Globus pallidus (tissue), 1 donor: ENCODE measurements at regions not wholly inside any gene's neighbourhood (a gene's known extent, or its start where the extent isn't known, plus 50 kb on each side); places are given as distances from the start of the nearest gene placed in this dataset.
"Not testable (repeated sequence)": the region's sequence is repeated elsewhere in the genome, so short reads cannot be mapped to it uniquely, and the experiment has no call there.

Experiments used
- DNase-seq: peaks from one replicate; pipeline ENCODE4 v3.0.0-alpha.2; 2015; ENCODE audit warnings: low spot score

GRCh38 chr17:73895157-73895556 lies 250.9 kb upstream of the SDK2 start:
- DNase-seq = no peak

- DNase-seq = no peak
Measured at GRCh38 chr17:73896966-73897365, 252.7 kb upstream of the SDK2 start.

- no peak for DNase-seq
Measured at GRCh38 chr17:73899839-73900238, 255.6 kb upstream of the SDK2 start.

- DNase-seq = no peak
Measured at GRCh38 chr17:73900516-73900915, 256.3 kb upstream of the SDK2 start.

- no peak for DNase-seq
Measured at GRCh38 chr17:73901249-73901648, 257.0 kb upstream of the SDK2 start.

GRCh38 chr17:73901661-73902415 lies 257.6 kb upstream of the SDK2 start:
- DNase-seq = no peak

- DNase-seq = no peak
Measured at GRCh38 chr17:73902416-73903181, 258.4 kb upstream of the SDK2 start.

GRCh38 chr17:73906896-73907870 lies 262.9 kb upstream of the SDK2 start:
- no peak for DNase-seq

GRCh38 chr17:73909186-73909585 lies 264.9 kb upstream of the SDK2 start:
- no peak for DNase-seq

GRCh38 chr17:73910206-73910605 lies 266.0 kb upstream of the SDK2 start:
- peak; percentile 63 for DNase-seq

GRCh38 chr17:73910821-73911515 lies 266.7 kb upstream of the SDK2 start:
- DNase-seq = no peak

GRCh38 chr17:73911726-73912372 lies 267.6 kb upstream of the SDK2 start:
- DNase-seq = no peak

GRCh38 chr17:73912373-73912746 lies 268.1 kb upstream of the SDK2 start:
- DNase-seq = no peak

GRCh38 chr17:73914536-73915274 lies 270.5 kb upstream of the SDK2 start:
- DNase-seq = no peak

- DNase-seq = not testable (repeated sequence)
Measured at GRCh38 chr17:73919033-73919432, 274.8 kb upstream of the SDK2 start.

- no peak for DNase-seq
Measured at GRCh38 chr17:73921306-73921705, 277.1 kb upstream of the SDK2 start.

GRCh38 chr17:73924114-73924908 lies 279.2 kb upstream of the RPL38 start:
- no peak for DNase-seq

- DNase-seq = no peak
Measured at GRCh38 chr17:73924909-73925186, 278.6 kb upstream of the RPL38 start.

GRCh38 chr17:73929860-73930430 lies 273.5 kb upstream of the RPL38 start:
- no peak for DNase-seq
